Activated naive CD4-positive, alpha-beta T cell treated with anti-CD3 and anti-CD28 coated beads, Interleukin-2, amount 10 ng/mL, durations not matched to agents 7 days and 5 days (primary cell): ENCODE measurements at regions not wholly inside any gene's neighbourhood (a gene's known extent, or its start where the extent isn't known, plus 50 kb on each side); places are given as distances from the start of the nearest gene placed in this dataset.

Experiments used
- CTCF ChIA-PET: fragments of 350-600 bp; sonication (Branson Sonifier 250); formaldehyde crosslinking; loops from one replicate; lab custom pipeline; 2021; ENCODE audit warnings: antibody characterized with exemption; lab: Charles Lee
- DNase-seq: peaks from one replicate; pipeline ENCODE4 v3.0.0-alpha.2; 2020
- H3K27ac Mint-ChIP-seq: one replicate; pipeline ENCODE4 v1.8.0; 2021; ENCODE audit warnings: mild to moderate bottlenecking, moderate library complexity, mixed read lengths
- H3K27me3 Mint-ChIP-seq: one replicate; pipeline ENCODE4 v1.8.0; 2021; ENCODE audit warnings: mild to moderate bottlenecking, mixed read lengths
- H3K36me3 Mint-ChIP-seq: one replicate; pipeline ENCODE4 v1.8.0; 2021; ENCODE audit warnings: mixed read lengths
- H3K4me1 Mint-ChIP-seq: one replicate; pipeline ENCODE4 v1.8.0; 2021; ENCODE audit warnings: mixed read lengths
- H3K4me3 Mint-ChIP-seq: one replicate; pipeline ENCODE4 v1.8.0; 2021; ENCODE audit warnings: mild to moderate bottlenecking, moderate library complexity, mixed read lengths
- H3K9me3 Mint-ChIP-seq: one replicate; pipeline ENCODE4 v1.8.0; 2021; ENCODE audit warnings: mixed read lengths

GRCh38 chr2:212922701-212923100 lies 228.7 kb downstream of the IKZF2 start:
- CTCF ChIA-PET, result no interaction called here
- Mint-ChIP-seq H3K4me1 (no peaks in the 10 kb centered on the region), H3K36me3 (no peaks in the 10 kb centered on the region), H3K4me3 (no peak overlapping the region), H3K27me3 (no peaks in the 10 kb centered on the region), H3K9me3 (no peaks in the 10 kb centered on the region), H3K27ac (no peak overlapping the region)
- no peak for DNase-seq

GRCh38 chr2:212921711-212922110 lies 229.7 kb downstream of the IKZF2 start:
- Mint-ChIP-seq H3K4me1 (no peaks in the 10 kb centered on the region), H3K27me3 (no peaks in the 10 kb centered on the region), H3K27ac (no peak overlapping the region), H3K4me3 (no peak overlapping the region), H3K36me3 (no peaks in the 10 kb centered on the region), H3K9me3 (no peaks in the 10 kb centered on the region)
- DNase-seq, result no peak
- CTCF ChIA-PET, result no interaction called here

GRCh38 chr2:212921061-212921460 lies 230.4 kb downstream of the IKZF2 start:
- H3K36me3 Mint-ChIP-seq, result no peaks in the 10 kb centered on the region

GRCh38 chr2:212919238-212919637 lies 232.2 kb downstream of the IKZF2 start:
- CTCF ChIA-PET, result no interaction called here
- no peaks in the 10 kb centered on the region for H3K36me3 Mint-ChIP-seq
- no peak for DNase-seq
- no peaks in the 10 kb centered on the region for H3K27me3 Mint-ChIP-seq
- H3K4me3 Mint-ChIP-seq, result no peak overlapping the region
- no peak overlapping the region for H3K27ac Mint-ChIP-seq
- no peaks in the 10 kb centered on the region for H3K9me3 Mint-ChIP-seq
- peaks cover 3% of the 10 kb centered on the region for H3K4me1 Mint-ChIP-seq

More at GRCh38 chr2:212921061-212921460, 230.4 kb downstream of the IKZF2 start:
- Mint-ChIP-seq H3K9me3 (no peaks in the 10 kb centered on the region), H3K4me3 (no peak overlapping the region), H3K27ac (no peak overlapping the region), H3K4me1 (no peaks in the 10 kb centered on the region), H3K27me3 (no peaks in the 10 kb centered on the region)
- CTCF ChIA-PET, result no interaction called here
- DNase-seq, result no peak

- H3K36me3 Mint-ChIP-seq, result no peaks in the 10 kb centered on the region
- CTCF ChIA-PET, result no interaction called here
- no peak overlapping the region for H3K4me3 Mint-ChIP-seq
- no peak for DNase-seq
- H3K4me1 Mint-ChIP-seq, result peaks cover 3% of the 10 kb centered on the region
- no peaks in the 10 kb centered on the region for H3K9me3 Mint-ChIP-seq
- H3K27me3 Mint-ChIP-seq, result no peaks in the 10 kb centered on the region
- H3K27ac Mint-ChIP-seq, result no peak overlapping the region
Measured at GRCh38 chr2:212918336-212918735, 233.1 kb downstream of the IKZF2 start.

- no peak overlapping the region for H3K27ac Mint-ChIP-seq
Measured at GRCh38 chr2:212915121-212915782, 236.2 kb downstream of the IKZF2 start.

GRCh38 chr2:212914392-212914791 lies 237.0 kb downstream of the IKZF2 start:
- Mint-ChIP-seq H3K9me3 (no peaks in the 10 kb centered on the region), H3K27me3 (no peaks in the 10 kb centered on the region), H3K4me3 (no peak overlapping the region), H3K4me1 (peaks cover 6% of the 10 kb centered on the region), H3K27ac (no peak overlapping the region), H3K36me3 (no peaks in the 10 kb centered on the region)
- no peak for DNase-seq
- CTCF ChIA-PET, result no interaction called here

More at GRCh38 chr2:212915121-212915782, 236.2 kb downstream of the IKZF2 start:
- Mint-ChIP-seq H3K4me3 (no peak overlapping the region), H3K9me3 (no peaks in the 10 kb centered on the region), H3K36me3 (no peaks in the 10 kb centered on the region), H3K27me3 (no peaks in the 10 kb centered on the region), H3K4me1 (peaks cover 6% of the 10 kb centered on the region)
- DNase-seq, result no peak
- CTCF ChIA-PET, result interaction anchor here (0.6 to 1.0 kb wide), 2 partner anchors 41 to 243 kb away, joined by 3 read pairs; no protein-coding TSS in a partner anchor

GRCh38 chr2:212913640-212914306 lies 237.6 kb downstream of the IKZF2 start:
- H3K27ac Mint-ChIP-seq, result no peak overlapping the region
- DNase-seq, result no peak
- CTCF ChIA-PET, result no interaction called here
- no peak overlapping the region for H3K4me3 Mint-ChIP-seq
- no peaks in the 10 kb centered on the region for H3K27me3 Mint-ChIP-seq
- H3K9me3 Mint-ChIP-seq, result no peaks in the 10 kb centered on the region
- H3K4me1 Mint-ChIP-seq, result peaks cover 6% of the 10 kb centered on the region
- H3K36me3 Mint-ChIP-seq, result no peaks in the 10 kb centered on the region

GRCh38 chr2:212912445-212913103 lies 238.8 kb downstream of the IKZF2 start:
- CTCF ChIA-PET, result interaction anchor here (0.7 kb wide), 1 partner anchor 10 kb away, joined by 3 read pairs; no protein-coding TSS in a partner anchor
- H3K27me3 Mint-ChIP-seq, result no peaks in the 10 kb centered on the region
- no peaks in the 10 kb centered on the region for H3K9me3 Mint-ChIP-seq
- H3K4me3 Mint-ChIP-seq, result no peak overlapping the region
- H3K27ac Mint-ChIP-seq, result no peak overlapping the region
- H3K4me1 Mint-ChIP-seq, result peaks cover 6% of the 10 kb centered on the region
- no peak for DNase-seq
- H3K36me3 Mint-ChIP-seq, result no peaks in the 10 kb centered on the region

- no peak overlapping the region for H3K4me3 Mint-ChIP-seq
- CTCF ChIA-PET, result no interaction called here
- no peak overlapping the region for H3K27ac Mint-ChIP-seq
Measured at GRCh38 chr2:212911011-212911410, 240.4 kb downstream of the IKZF2 start.

GRCh38 chr2:212908682-212909435 lies 242.6 kb downstream of the IKZF2 start:
- H3K27ac Mint-ChIP-seq, result no peak overlapping the region
- peaks cover 3% of the 10 kb centered on the region for H3K4me1 Mint-ChIP-seq
- CTCF ChIA-PET, result interaction anchor here (0.6 kb wide), 1 partner anchor 30 kb away, joined by 3 read pairs; no protein-coding TSS in a partner anchor
- DNase-seq, result no peak
- H3K4me3 Mint-ChIP-seq, result no peak overlapping the region
- no peaks in the 10 kb centered on the region for H3K9me3 Mint-ChIP-seq
- H3K36me3 Mint-ChIP-seq, result no peaks in the 10 kb centered on the region
- no peaks in the 10 kb centered on the region for H3K27me3 Mint-ChIP-seq

More at GRCh38 chr2:212911011-212911410, 240.4 kb downstream of the IKZF2 start:
- H3K27me3 Mint-ChIP-seq, result no peaks in the 10 kb centered on the region
- H3K4me1 Mint-ChIP-seq, result peaks cover 6% of the 10 kb centered on the region
- H3K9me3 Mint-ChIP-seq, result no peaks in the 10 kb centered on the region
- no peak for DNase-seq
- no peaks in the 10 kb centered on the region for H3K36me3 Mint-ChIP-seq

GRCh38 chr2:212908031-212908430 lies 243.4 kb downstream of the IKZF2 start:
- no peak for DNase-seq
- H3K27ac Mint-ChIP-seq, result no peak overlapping the region
- H3K4me1 Mint-ChIP-seq, result peaks cover 3% of the 10 kb centered on the region
- no peak overlapping the region for H3K4me3 Mint-ChIP-seq
- H3K36me3 Mint-ChIP-seq, result no peaks in the 10 kb centered on the region
- no peaks in the 10 kb centered on the region for H3K9me3 Mint-ChIP-seq
- H3K27me3 Mint-ChIP-seq, result no peaks in the 10 kb centered on the region
- CTCF ChIA-PET, result no interaction called here

GRCh38 chr2:212906620-212907019 lies 244.8 kb downstream of the IKZF2 start:
- H3K27me3 Mint-ChIP-seq, result no peaks in the 10 kb centered on the region
- H3K4me1 Mint-ChIP-seq, result peaks cover 3% of the 10 kb centered on the region
- CTCF ChIA-PET, result no interaction called here
- no peaks in the 10 kb centered on the region for H3K9me3 Mint-ChIP-seq
- H3K27ac Mint-ChIP-seq, result no peak overlapping the region
- H3K4me3 Mint-ChIP-seq, result no peak overlapping the region
- DNase-seq, result no peak
- H3K36me3 Mint-ChIP-seq, result no peaks in the 10 kb centered on the region

- no peaks in the 10 kb centered on the region for H3K27me3 Mint-ChIP-seq
- CTCF ChIA-PET, result no interaction called here
- no peak overlapping the region for H3K4me3 Mint-ChIP-seq
- H3K4me1 Mint-ChIP-seq, result no peaks in the 10 kb centered on the region
- no peaks in the 10 kb centered on the region for H3K36me3 Mint-ChIP-seq
- H3K27ac Mint-ChIP-seq, result no peak overlapping the region
- DNase-seq, result no peak
- H3K9me3 Mint-ChIP-seq, result no peaks in the 10 kb centered on the region
Measured at GRCh38 chr2:212905640-212906201, 245.7 kb downstream of the IKZF2 start.
